ENCODE measurements at regions not wholly inside any gene's neighbourhood (a gene's known extent, or its start where the extent isn't known, plus 50 kb on each side); places are given as distances from the start of the nearest gene placed in this dataset.

GRCh38 chrX:10095246-10095645 lies 61.5 kb upstream of the CLCN4 start (continued):
- TF ChIP-seq, protein P1, sequence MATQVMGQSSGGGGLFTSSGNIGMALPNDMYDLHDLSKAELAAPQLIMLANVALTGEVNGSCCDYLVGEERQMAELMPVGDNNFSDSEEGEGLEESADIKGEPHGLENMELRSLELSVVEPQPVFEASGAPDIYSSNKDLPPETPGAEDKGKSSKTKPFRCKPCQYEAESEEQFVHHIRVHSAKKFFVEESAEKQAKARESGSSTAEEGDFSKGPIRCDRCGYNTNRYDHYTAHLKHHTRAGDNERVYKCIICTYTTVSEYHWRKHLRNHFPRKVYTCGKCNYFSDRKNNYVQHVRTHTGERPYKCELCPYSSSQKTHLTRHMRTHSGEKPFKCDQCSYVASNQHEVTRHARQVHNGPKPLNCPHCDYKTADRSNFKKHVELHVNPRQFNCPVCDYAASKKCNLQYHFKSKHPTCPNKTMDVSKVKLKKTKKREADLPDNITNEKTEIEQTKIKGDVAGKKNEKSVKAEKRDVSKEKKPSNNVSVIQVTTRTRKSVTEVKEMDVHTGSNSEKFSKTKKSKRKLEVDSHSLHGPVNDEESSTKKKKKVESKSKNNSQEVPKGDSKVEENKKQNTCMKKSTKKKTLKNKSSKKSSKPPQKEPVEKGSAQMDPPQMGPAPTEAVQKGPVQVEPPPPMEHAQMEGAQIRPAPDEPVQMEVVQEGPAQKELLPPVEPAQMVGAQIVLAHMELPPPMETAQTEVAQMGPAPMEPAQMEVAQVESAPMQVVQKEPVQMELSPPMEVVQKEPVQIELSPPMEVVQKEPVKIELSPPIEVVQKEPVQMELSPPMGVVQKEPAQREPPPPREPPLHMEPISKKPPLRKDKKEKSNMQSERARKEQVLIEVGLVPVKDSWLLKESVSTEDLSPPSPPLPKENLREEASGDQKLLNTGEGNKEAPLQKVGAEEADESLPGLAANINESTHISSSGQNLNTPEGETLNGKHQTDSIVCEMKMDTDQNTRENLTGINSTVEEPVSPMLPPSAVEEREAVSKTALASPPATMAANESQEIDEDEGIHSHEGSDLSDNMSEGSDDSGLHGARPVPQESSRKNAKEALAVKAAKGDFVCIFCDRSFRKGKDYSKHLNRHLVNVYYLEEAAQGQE (IDR thresholded peaks at IDR 0.05; ENCODE audit: unreplicated experiment): no peak
- TF ChIP-seq STAT1 (IDR thresholded peaks at IDR 0.05; ENCODE audit: unreplicated experiment) (no peak), ZNF114 (CRISPR knock-in tag; IDR thresholded peaks at IDR 0.05) (no peak), NANOG (IDR thresholded peaks at IDR 0.05; ENCODE audit: borderline replicate concordance) (no peak), ZNF331 (CRISPR knock-in tag; IDR thresholded peaks at IDR 0.05; ENCODE audit: low read depth) (no peak), EZH2 (IDR thresholded peaks at IDR 0.05; ENCODE audit: low read depth, unreplicated experiment) (no peak), EZH2phosphoT487 (IDR thresholded peaks at IDR 0.05; ENCODE audit: unreplicated experiment) (no peak)
- TF ChIP-seq, protein P2, sequence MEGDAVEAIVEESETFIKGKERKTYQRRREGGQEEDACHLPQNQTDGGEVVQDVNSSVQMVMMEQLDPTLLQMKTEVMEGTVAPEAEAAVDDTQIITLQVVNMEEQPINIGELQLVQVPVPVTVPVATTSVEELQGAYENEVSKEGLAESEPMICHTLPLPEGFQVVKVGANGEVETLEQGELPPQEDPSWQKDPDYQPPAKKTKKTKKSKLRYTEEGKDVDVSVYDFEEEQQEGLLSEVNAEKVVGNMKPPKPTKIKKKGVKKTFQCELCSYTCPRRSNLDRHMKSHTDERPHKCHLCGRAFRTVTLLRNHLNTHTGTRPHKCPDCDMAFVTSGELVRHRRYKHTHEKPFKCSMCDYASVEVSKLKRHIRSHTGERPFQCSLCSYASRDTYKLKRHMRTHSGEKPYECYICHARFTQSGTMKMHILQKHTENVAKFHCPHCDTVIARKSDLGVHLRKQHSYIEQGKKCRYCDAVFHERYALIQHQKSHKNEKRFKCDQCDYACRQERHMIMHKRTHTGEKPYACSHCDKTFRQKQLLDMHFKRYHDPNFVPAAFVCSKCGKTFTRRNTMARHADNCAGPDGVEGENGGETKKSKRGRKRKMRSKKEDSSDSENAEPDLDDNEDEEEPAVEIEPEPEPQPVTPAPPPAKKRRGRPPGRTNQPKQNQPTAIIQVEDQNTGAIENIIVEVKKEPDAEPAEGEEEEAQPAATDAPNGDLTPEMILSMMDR (conservative IDR thresholded peaks at IDR 0.05; ENCODE audit: low read depth in 2 of 2): no peak

DNA sequence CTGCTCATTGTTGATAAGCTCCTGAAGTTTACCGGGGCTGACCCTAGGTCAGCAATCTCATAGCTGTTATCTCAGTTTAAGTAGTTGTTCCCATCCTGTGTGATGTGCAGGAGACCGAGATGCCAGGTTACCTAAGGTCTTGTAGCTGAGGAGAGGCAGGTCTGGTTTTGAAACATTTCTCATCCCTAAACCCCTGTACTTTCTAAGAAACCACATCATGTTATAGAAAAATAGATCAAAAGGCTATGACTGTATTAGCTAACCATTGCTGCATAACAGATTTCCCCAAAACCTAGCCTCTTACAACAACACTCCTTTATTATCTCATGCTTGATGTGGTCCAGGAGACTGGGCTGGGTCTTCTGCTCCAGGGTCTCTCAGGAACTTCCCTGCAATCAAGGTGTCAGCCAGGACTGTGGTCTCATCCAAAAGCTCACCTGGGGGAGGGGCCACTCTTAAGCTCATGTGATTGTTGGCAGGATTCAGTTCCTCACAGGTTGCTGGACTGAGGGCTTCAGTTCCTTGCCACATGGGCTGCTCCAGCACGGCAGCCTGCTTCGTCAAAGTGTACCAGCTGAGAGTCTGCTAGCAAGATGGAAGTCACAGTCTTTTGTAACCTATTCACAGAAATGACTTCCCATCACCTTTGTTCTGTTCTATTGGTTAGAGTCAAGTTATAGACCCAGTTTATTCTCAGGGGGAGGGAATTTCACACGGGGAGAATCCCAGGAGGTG lies 60.9 kb upstream of the CLCN4 start:
- Mint-ChIP-seq H3K4me1 (no peaks in the 10 kb centered on the region; the same call in 2 of the 3 replicates), H3K4me3 (no peak overlapping the region), H3K9me3 (no peaks in the 10 kb centered on the region), H3K27ac (no peak overlapping the region), H3K36me3 (ENCODE audit: low read depth) (peaks cover 58% of the 10 kb centered on the region), H3K27me3 (ENCODE audit: insufficient read depth, low read depth, poor library complexity) (no peaks in the 10 kb centered on the region)
- no peak for ATAC-seq
- H3K4me3 ChIP-seq: no peak overlapping the region
- no peaks in the 10 kb centered on the region for H3K4me1 ChIP-seq (ENCODE audit: insufficient read depth)
- no peaks in the 10 kb centered on the region for H3F3A ChIP-seq (replicated peaks; ENCODE audit: low read depth)
- H4K20me1 ChIP-seq (replicated peaks; ENCODE audit: insufficient read depth): no peaks in the 10 kb centered on the region
- no peak for DNase-seq (ENCODE audit: low spot score)
- H3K27ac ChIP-seq (ENCODE audit: low read depth): no peak overlapping the region
- H2AFZ ChIP-seq: no peak overlapping the region
- H3K4me2 ChIP-seq: no peak overlapping the region
- H3K9me2 ChIP-seq (ENCODE audit: insufficient read depth): no peaks in the 10 kb centered on the region
- no peaks in the 10 kb centered on the region for H3K27me3 ChIP-seq (ENCODE audit: insufficient read depth)
- H3K36me3 ChIP-seq (ENCODE audit: insufficient read depth): no peaks in the 10 kb centered on the region
- TF ChIP-seq EZH2 (IDR thresholded peaks at IDR 0.05; ENCODE audit: low read depth, unreplicated experiment) (no peak), POLR2AphosphoS5 (IDR thresholded peaks at IDR 0.05; ENCODE audit: low read depth) (no peak), ZNF331 (CRISPR knock-in tag; IDR thresholded peaks at IDR 0.05; ENCODE audit: low read depth) (no peak), JUNB (IDR thresholded peaks at IDR 0.05; ENCODE audit: unreplicated experiment) (no peak)
- no peaks in the 10 kb centered on the region for H3K79me2 ChIP-seq (replicated peaks; ENCODE audit: insufficient read depth)

Measured in GM23338 (cell line).